Tibial artery (tissue), 4 donors: ENCODE measurements at regions not wholly inside any gene's neighbourhood (a gene's known extent, or its start where the extent isn't known, plus 50 kb on each side); places are given as distances from the start of the nearest gene placed in this dataset.
"Not testable (repeated sequence)": the region's sequence is repeated elsewhere in the genome, so short reads cannot be mapped to it uniquely, and the experiment has no call there.

Experiments used
- DNase-seq, 2 donors: peaks; one replicate each; pipeline ENCODE4 v3.0.0-alpha.2; 2019
- H3K27ac ChIP-seq, 2 donors: fragments of 200-600 bp; sonication (generic) in 1 of 2; 1 replicate in 1 of 2; 2 replicates in 1 of 2; pipeline ENCODE4 v1.5.1; 2018 to 2019; ENCODE audit warnings: mild to moderate bottlenecking in 1 of 2
- H3K27me3 ChIP-seq, 2 donors: fragments of 200-600 bp; sonication (generic) in 1 of 2; one replicate each; pipeline versions ENCODE4 v1.5.1 to v1.6.0; 2016 to 2019
- H3K36me3 ChIP-seq, 3 donors: fragments of 200-600 bp; sonication (generic) in 2 of 3; one replicate each; pipeline ENCODE4 v1.5.1; 2016 to 2019; ENCODE audit warnings: mild to moderate bottlenecking in 2 of 3
- H3K4me1 ChIP-seq, 4 donors: fragments of 200-600 bp; sonication (generic) in 2 of 4; 1 replicate in 3 of 4; 2 replicates in 1 of 4; pipeline ENCODE4 v1.5.1; 2016 to 2019
- H3K4me3 ChIP-seq, 2 donors: fragments of 200-600 bp; sonication (generic) in 1 of 2; 1 replicate in 1 of 2; 2 replicates in 1 of 2; pipeline ENCODE4 v1.5.1; 2018 to 2019; ENCODE audit warnings: mild to moderate bottlenecking in 2 of 2
- H3K9me3 ChIP-seq, 3 donors: fragments of 200-600 bp; sonication (generic) in 1 of 3; one replicate each; pipeline ENCODE4 v1.5.1; 2016 to 2019
- CTCF ChIP-seq, 2 experiments: fragments of 200-600 bp in 1 of 2; fragments of 450-650 bp in 1 of 2; IDR thresholded peaks; one replicate each; pipeline ENCODE4 v1.5.1; 2017 to 2019; ENCODE audit warnings: antibody characterized with exemption in 2 of 2, mild to moderate bottlenecking in 1 of 2, moderate library complexity in 1 of 2
- intact Hi-C: fragments of 100-400 bp; cut with DNase I; formaldehyde crosslinking; loops from one replicate; pipeline ENCODE4 v1.15.0; 2023; ENCODE audit warnings: low total_unique reads

DNA sequence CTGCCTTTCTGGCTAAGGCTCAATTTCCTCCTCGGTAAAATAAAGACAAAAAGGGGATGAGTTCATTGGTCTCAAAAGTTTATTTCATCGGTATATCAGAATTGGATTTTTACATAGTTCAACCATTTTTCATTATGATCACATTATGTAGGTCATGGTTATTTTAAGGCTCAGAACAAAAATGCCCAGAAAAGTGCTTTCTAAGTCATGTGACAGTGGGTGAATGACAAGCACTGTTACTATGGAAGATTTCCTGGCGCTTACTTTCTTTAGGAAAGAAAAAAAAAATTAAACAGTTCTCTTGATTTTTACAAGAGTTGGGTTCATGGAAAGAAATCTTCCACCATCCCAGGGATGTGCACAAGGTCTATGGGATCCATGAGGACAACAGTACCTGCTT, 117.9 kb upstream of the CES5A start:
- intact Hi-C loops: no loop called here
- no peaks in the 10 kb centered on the region for H3K4me1 ChIP-seq
- no peak for DNase-seq
- H3K9me3 ChIP-seq: no peaks in the 10 kb centered on the region
- no peaks in the 10 kb centered on the region for H3K27me3 ChIP-seq
- no peaks in the 10 kb centered on the region for H3K36me3 ChIP-seq
- H3K27ac ChIP-seq: no peak overlapping the region
- H3K4me3 ChIP-seq: no peak overlapping the region
- TF ChIP-seq CTCF (IDR thresholded peaks at IDR 0.05): no peak

GRCh38 chr16:55992551-55992950, 117.4 kb upstream of the CES5A start:
- no peak for DNase-seq
- intact Hi-C loops: no loop called here
- no peaks in the 10 kb centered on the region for H3K36me3 ChIP-seq
- TF ChIP-seq CTCF (IDR thresholded peaks at IDR 0.05): no peak
- H3K27ac ChIP-seq: no peak overlapping the region
- H3K27me3 ChIP-seq: no peaks in the 10 kb centered on the region
- no peaks in the 10 kb centered on the region for H3K4me1 ChIP-seq
- no peaks in the 10 kb centered on the region for H3K9me3 ChIP-seq
- H3K4me3 ChIP-seq: no peak overlapping the region

DNA sequence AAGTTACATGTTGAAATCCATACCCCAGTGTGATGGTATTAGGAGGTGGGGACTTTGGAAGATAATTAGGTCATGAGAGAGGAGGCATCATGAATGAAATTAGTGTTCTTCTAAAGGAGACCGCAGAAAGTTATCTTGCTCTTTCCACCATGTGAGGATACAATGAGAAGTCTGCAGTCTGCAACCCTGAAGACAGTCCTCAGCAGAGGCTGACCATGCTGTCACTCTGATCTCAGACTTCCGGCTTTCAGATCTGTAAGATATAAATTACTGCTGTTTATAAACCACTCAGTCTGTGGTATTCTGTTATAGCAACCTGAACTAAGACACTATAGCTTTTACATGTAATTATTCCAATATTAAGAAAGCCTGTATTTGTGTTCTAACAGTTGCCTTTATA, 116.7 kb upstream of the CES5A start:
- no peaks in the 10 kb centered on the region for H3K4me1 ChIP-seq
- no peak overlapping the region for H3K4me3 ChIP-seq
- no peak for TF ChIP-seq CTCF (IDR thresholded peaks at IDR 0.05)
- H3K27ac ChIP-seq: no peak overlapping the region
- no peak for DNase-seq
- intact Hi-C loops: no loop called here
- H3K36me3 ChIP-seq: no peaks in the 10 kb centered on the region
- no peaks in the 10 kb centered on the region for H3K27me3 ChIP-seq
- H3K9me3 ChIP-seq: no peaks in the 10 kb centered on the region

GRCh38 chr16:55989569-55989907, 114.4 kb upstream of the CES5A start:
- H3K4me3 ChIP-seq: no peak overlapping the region

GRCh38 chr16:55988850-55989568, 113.8 kb upstream of the CES5A start:
- H3K4me3 ChIP-seq, intact Hi-C loops, H3K27ac ChIP-seq, H3K27me3 ChIP-seq, DNase-seq, H3K9me3 ChIP-seq, H3K36me3 ChIP-seq, H3K4me1 ChIP-seq: not testable (repeated sequence)

More at GRCh38 chr16:55989569-55989907, 114.4 kb upstream of the CES5A start:
- no peak overlapping the region for H3K27ac ChIP-seq
- no peaks in the 10 kb centered on the region for H3K27me3 ChIP-seq
- intact Hi-C loops: no loop called here
- H3K36me3 ChIP-seq: no peaks in the 10 kb centered on the region
- no peaks in the 10 kb centered on the region for H3K4me1 ChIP-seq
- no peaks in the 10 kb centered on the region for H3K9me3 ChIP-seq
- no peak for TF ChIP-seq CTCF (IDR thresholded peaks at IDR 0.05)
- DNase-seq: no peak

- no peak for DNase-seq
- no peaks in the 10 kb centered on the region for H3K4me1 ChIP-seq
These were observed 112.8 kb upstream of the CES5A start for GRCh38 chr16:55988013-55988412.

More at GRCh38 chr16:55988013-55988412, 112.8 kb upstream of the CES5A start:
- no peak for TF ChIP-seq CTCF (IDR thresholded peaks at IDR 0.05)
- Histone ChIP-seq H3K27ac (no peak overlapping the region), H3K27me3 (no peaks in the 10 kb centered on the region), H3K9me3 (no peaks in the 10 kb centered on the region), H3K4me3 (no peak overlapping the region), H3K36me3 (no peaks in the 10 kb centered on the region)
- intact Hi-C loops: no loop called here
